ENCODE measurements at regions not wholly inside any gene's neighbourhood (a gene's known extent, or its start where the extent isn't known, plus 50 kb on each side); places are given as distances from the start of the nearest gene placed in this dataset.
A peak's percentile ranks its signal among the peaks of the same experiment; 100 is the strongest.

- DNase-seq, result no peak
- no peak for ATAC-seq
Measured at GRCh38 chr1:239322369-239322768, 64.0 kb upstream of the CHRM3 start.

DNA sequence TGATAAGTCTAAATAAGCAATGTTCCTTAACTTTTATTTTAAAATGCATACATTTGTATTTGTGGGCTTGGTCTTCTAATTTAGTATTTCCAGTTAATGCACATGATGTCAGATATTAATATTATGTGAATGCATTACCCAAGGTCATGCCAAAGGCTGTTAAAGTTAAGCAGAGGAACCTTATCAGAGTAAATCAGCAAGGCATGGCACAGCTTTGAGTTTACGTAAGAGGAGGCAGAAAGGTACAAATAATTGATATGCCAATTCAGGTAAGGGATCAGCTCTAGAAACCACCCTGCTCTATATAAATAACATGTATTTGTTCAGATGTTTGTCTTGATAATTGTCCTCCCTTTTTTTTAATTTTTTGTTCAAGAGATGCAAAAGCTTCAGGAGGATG is 64.5 kb upstream of the CHRM3 start:
- ATAC-seq (no peak), DNase-seq (no peak)

DNA sequence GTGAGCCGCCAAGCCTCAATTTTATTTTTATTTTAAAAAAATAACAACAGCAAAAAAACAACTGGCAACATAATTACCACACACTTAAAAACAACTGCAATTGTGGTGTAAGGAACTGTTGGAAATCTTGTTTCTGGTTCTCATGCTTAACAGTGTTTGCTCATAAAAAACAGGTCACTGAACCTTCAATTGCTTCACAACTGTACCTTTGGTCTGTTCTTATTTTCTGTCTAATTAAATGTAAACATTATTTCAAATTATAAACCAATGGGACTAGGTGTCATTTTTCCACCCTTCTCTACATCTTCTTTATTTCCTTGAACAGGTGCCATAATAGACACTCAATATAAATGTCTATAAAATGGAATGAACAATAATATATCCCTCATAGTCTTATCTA is 68.4 kb upstream of the CHRM3 start:
- DNase-seq (no peak), ATAC-seq (no peak)

GRCh38 chr1:239315631-239316217 is 70.6 kb upstream of the CHRM3 start:
- no peak for ATAC-seq
- no peak for DNase-seq

DNA sequence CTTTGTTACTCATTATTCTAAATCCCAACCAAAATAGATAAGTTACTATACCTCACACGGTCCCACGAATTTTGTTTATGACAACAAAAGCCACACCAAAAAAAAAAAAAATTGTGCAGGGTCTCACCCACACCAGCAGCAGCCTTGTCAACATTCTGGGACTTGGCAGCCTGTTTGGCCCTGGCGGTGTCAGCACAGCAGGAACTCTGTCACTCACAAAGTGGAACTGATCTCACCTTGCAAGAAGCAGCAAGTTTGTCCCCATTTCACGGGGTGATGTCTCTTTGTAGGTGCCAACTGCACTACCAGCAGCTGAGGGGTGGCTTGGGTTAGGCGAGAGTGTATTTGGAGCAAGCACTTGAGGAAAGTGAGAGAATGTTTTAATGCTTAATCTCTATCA is 75.0 kb upstream of the CHRM3 start:
- DNase-seq (no peak), ATAC-seq (no peak)

DNA sequence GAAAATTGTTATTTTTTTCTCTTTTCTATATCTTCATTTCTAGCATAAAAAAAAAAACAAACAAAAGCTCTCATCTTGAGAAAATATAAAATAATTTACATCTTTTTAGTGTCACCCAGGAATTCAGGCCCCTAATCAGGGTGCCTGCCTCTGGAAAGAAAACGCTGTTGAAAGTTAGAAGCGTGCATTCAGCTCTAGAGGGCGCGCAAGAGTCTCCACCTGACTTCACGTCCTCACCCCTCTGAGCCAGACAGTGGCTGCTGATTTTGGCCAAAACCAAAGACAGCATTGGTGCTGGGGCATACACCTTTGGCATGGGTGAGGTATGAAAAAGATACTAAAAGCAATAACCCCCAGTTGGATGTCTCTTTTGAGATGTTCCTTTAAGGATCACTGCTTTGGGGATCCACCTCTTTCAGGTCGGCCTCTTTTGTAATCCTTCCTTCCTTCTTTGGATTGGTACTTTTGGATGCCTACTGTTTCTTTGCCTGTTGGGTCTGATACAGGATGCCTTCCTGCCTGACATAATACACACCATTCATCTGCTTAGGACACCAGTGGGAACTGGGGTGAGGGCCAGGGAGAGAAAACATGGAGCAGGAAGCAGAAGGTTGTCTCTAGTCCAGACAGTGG is 77.6 kb upstream of the CHRM3 start:
- DNase-seq (peak; percentile 46), ATAC-seq (peak; percentile 55)

GRCh38 chr1:239307886-239308285 is 78.5 kb upstream of the CHRM3 start:
- DNase-seq, result no peak
- no peak for ATAC-seq

DNA sequence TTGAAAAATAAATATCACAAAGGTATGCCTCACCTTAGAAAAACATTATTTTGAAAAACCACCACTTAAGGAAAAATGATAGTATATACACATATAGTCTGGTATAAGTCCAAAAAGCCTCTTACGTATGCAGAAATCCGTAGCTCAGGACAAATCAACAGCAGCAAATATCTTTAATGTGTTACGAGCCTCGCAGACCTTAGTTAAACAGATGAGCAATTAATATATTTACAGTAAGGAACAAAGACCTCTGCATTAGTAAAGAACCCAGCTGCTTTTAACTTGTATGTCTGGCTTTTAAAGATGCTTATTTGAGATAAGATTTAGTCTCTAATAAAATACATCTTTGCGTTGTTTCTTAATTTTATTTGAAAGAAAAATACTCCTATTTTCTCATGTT is 79.9 kb upstream of the CHRM3 start:
- no peak for DNase-seq
- no peak for ATAC-seq

GRCh38 chr1:239303289-239303688 is 83.1 kb upstream of the CHRM3 start:
- DNase-seq, result no peak
- no peak for ATAC-seq

GRCh38 chr1:239302696-239303095 is 83.7 kb upstream of the CHRM3 start:
- DNase-seq, result no peak
- no peak for ATAC-seq

DNA sequence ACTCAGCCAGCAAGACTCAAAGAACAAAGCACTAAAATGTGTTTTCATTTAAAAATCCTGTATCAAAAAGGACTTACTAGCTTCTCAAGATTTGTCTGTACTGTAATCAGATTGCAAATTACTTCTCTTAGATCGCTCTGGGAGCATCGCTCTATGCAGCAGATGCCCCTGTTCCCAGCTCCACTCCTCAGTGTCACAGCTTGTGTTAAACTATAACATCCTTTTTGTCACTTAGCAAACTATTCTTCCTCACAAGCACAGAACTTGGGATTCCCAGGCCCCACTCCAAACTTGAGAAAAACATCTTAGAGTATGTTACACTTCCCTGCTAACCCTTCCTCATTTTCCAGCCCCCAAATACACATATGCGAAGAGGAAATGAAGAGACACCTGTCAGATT is 85.1 kb upstream of the CHRM3 start:
- ATAC-seq (no peak), DNase-seq (no peak)

DNA sequence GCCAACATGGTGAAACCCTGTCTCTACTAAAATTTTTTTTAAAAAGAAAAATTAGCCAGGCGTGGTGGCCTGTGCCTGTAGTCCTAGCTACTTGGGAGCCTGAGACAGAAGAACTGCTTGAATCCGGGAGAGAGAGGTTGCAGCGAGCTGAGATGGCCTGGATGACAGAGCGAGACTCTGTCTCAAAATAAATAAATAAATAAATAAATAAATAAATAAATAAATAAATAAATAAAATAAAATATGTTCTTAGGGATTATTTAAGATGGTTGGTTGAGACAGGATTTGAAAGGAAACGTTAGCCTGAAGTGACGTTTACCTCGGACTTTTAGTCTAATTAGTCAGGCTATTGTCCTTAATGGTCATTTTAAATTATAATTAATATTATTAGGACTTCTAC is 88.5 kb upstream of the CHRM3 start:
- ATAC-seq (no peak), DNase-seq (no peak)

DNA sequence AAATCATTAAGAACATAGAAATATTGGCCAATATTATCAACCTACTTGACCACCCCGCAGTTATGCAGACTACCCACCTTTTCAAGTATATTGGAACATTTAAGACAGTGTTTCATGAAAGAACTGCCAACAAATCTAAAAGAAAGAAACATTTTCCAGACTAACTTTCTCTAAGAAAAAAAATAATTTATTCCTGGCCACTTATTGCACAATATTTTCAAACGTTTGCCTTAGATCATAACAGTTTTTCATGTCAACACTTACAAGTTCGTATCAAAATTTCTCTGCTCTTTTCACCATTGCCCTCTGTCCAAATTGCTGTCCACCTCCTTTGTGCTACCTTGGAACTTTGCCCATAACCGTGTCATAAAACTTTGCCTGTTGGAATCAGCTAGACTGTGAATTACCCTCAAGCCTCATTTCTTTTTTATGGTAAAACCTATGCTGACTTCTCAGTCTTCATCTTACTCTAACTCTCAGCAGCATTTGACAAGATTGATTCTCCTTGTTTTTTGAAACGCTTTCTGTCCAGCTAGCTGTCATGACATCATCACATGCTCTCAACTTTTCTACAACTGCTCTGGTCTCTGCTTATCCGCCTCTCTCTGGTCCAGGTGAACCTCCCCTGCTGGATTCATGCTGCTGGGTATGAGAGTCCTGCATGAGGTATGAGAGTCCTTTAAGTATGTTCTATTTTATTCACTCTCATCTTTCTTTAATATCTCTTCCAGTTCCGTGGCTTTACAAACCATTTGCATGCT is 92.8 kb upstream of the CHRM3 start:
- ATAC-seq (no peak), DNase-seq (no peak)

- DNase-seq, result no peak
- no peak for ATAC-seq
Measured at GRCh38 chr1:239288820-239289554, 97.4 kb upstream of the CHRM3 start.

DNA sequence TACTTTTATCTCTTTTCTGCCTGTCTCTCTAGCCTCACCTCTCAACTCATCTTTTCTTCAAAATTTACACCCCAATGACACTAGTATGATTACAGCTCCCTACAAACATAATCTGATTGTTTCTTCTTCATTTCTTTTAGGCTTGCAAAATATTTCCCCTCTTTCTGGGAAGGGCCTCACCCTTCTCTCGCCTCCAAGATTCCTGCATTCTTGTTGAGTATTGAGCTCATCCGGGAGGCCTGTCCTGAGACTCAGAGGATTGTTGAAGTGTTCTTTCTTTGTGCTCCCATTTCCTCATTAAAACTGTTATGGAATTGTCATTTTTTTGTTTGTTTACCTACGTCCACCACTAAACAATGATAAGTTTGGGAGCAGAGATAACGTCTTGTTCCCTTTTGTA is 99.1 kb upstream of the CHRM3 start:
- no peak for DNase-seq

DNA sequence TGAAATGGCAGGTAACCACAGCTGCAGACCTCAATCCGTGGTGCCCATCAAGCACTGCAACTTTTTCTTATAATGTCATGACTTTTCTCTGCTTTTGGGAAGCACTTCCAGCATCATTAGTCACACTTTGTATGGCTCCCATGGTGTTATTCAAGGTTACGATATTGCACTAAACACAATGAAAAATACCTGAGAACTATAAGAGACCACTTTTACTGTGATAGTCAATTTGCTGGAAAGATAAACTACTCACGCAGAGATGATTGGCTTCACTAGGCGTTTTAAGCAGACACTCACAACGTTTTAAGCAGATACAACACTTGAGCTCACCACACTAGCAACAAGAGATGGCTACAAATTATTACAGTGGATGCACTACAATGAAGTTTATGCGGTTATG is 103.2 kb upstream of the CHRM3 start:
- DNase-seq (no peak), ATAC-seq (no peak)

More for the DNA sequence above, 99.1 kb upstream of the CHRM3 start:
- no peak for ATAC-seq

GRCh38 chr1:239282411-239282810 is 104.0 kb upstream of the CHRM3 start:
- no peak for DNase-seq
- ATAC-seq, result no peak

DNA sequence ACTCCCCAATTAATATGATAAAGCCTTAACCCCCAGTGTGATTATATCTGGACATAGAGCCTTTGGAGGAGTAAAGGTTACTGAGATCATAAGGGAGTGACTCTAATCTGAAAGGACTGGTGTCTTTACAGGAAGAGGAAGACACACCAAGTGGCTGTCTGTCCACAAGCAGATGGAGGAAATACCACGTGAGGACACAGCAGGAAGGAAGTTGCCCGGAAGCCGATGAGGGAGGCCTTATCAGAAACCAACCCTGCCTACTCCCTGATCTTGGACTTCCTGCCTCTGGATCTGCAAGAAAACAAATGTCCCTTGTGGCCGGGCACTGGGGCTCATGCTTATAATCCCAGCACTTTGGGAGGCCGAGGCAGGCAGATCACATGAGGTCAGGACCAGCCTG is 110.3 kb upstream of the CHRM3 start:
- DNase-seq, result no peak
- ATAC-seq, result no peak

GRCh38 chr1:239274242-239274830 is 112.0 kb upstream of the CHRM3 start:
- ATAC-seq, result no peak
- no peak for DNase-seq

GRCh38 chr1:239270509-239270908 is 115.9 kb upstream of the CHRM3 start:
- no peak for ATAC-seq
- no peak for DNase-seq

DNA sequence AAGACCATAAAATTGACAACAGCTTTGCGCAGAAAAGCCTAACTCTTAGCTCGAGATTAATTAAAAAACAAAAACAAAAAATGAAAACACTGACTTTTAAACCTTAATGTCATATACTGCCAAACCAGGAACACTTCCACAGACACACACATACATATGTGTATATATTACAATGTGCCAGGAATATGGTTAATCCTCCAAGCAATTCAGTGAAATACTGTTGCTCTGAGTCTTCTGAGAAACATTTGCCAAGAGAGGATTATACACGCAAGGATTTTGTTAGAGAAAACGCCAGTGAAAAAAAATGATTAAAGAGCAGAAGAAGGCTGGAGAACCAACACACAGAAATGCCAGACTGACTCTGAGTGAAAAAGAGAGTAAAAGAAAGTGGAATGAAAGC is 116.7 kb upstream of the CHRM3 start:
- DNase-seq (no peak), ATAC-seq (no peak)

DNA sequence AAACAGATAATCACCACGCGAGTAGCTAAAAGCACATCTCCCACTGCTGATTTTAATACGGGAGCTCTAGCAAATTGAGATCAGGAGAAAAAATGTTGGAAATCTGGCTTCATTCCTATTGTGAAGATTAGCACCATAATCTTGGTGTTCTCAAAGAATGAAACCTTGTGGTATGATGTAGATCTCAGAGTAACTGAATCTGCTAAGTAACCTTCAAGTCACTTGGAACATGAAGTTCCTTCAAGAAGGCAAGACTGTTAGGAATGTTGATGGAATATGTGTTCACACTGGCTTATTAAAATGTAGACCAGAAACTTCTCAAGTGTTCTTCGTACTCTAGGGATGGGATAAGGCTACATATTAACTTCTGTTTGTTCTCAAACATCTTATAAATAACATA is 117.4 kb upstream of the CHRM3 start:
- no peak for ATAC-seq
- DNase-seq, result no peak

DNA sequence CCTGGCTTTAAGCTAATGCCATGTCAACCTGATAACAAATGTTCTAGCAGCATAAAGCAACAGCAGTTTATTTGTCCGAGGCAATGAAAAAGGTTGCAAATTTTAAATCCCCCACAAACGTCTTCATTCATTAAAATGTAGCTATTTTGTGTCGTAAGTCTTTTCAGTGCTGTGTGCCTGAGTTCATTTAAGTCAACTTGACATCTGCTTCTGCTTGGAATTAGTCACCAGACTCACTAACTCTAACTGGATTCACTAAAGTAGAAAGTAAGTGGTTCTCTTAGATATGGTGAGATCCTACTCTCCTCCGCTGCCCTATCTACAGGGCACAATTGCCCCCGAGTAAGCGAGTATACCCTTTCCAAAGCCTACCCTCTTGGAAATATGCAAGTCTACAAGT is 118.4 kb upstream of the CHRM3 start:
- ATAC-seq (no peak), DNase-seq (no peak)

Measured in stimulated activated naive CD8-positive, alpha-beta T cell treated with anti-CD3 and anti-CD28 coated beads, Interleukin-15, Interleukin-2, amounts not matched to agents 100 U/mL and 50 U/mL, for 24 hours (primary cell).